Epithelial cell of esophagus (primary cell): ENCODE measurements at regions not wholly inside any gene's neighbourhood (a gene's known extent, or its start where the extent isn't known, plus 50 kb on each side); places are given as distances from the start of the nearest gene placed in this dataset.

Experiments used
- DNase-seq: peaks from one replicate; pipeline ENCODE4 v3.0.0; 2010; ENCODE audit warnings: low read depth
- H3K4me3 ChIP-seq: 2 replicates; pipeline ENCODE4 v1.5.1; 2011; ENCODE audit warnings: mild to moderate bottlenecking, low read length, control low read depth
- TF ChIP-seq, protein P1 (sequence below): IDR thresholded peaks from 2 replicates; pipeline ENCODE4 v1.5.1; 2011; ENCODE audit warnings: low read depth, mild to moderate bottlenecking, low read length, control low read depth, inconsistent platforms; ENCODE audit not compliant: insufficient read depth; ENCODE audit errors: missing control alignments

DNA sequence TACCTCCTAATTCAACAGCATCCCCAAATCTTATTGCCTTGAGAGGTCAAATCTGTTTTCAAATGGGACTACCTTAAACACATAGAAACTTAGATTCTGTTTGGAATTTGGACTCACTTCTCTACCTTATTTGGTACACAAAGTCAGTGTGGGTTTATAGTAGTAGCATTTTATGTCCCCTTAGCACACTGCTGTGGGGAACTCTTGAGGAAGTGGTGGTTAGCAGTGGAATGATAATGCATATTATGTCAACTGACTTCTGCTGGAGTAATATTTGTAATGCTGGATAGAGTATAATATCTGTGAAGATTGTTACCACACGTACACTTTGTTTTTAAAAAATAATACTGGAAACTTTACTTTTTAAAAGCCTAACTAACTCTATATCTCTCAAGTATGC lies 386.3 kb downstream of the NDFIP2 start:
- TF ChIP-seq, protein P1, sequence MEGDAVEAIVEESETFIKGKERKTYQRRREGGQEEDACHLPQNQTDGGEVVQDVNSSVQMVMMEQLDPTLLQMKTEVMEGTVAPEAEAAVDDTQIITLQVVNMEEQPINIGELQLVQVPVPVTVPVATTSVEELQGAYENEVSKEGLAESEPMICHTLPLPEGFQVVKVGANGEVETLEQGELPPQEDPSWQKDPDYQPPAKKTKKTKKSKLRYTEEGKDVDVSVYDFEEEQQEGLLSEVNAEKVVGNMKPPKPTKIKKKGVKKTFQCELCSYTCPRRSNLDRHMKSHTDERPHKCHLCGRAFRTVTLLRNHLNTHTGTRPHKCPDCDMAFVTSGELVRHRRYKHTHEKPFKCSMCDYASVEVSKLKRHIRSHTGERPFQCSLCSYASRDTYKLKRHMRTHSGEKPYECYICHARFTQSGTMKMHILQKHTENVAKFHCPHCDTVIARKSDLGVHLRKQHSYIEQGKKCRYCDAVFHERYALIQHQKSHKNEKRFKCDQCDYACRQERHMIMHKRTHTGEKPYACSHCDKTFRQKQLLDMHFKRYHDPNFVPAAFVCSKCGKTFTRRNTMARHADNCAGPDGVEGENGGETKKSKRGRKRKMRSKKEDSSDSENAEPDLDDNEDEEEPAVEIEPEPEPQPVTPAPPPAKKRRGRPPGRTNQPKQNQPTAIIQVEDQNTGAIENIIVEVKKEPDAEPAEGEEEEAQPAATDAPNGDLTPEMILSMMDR: no peak
- no peak overlapping the region for H3K4me3 ChIP-seq
- DNase-seq: no peak

DNA sequence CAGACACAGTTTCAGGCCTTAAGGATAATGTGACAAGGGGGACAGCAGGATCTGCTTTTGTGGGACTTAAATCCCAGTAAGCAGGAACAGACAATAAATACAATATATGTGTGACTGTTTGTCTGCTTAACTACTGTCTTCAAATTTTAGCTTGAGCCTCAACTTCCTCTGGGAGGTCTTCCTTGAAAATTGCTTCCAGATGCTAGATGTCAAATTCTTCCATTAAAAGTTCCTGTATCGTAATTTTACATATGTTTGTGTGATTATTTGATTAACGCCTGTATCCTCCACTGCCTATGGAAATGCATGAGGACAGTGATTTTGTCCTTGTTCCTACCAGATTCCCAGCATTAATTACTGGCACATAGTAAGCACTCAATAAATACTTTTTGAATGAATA lies 385.5 kb downstream of the NDFIP2 start:
- TF ChIP-seq, protein P1: no peak
- H3K4me3 ChIP-seq: no peak overlapping the region
- DNase-seq: no peak

DNA sequence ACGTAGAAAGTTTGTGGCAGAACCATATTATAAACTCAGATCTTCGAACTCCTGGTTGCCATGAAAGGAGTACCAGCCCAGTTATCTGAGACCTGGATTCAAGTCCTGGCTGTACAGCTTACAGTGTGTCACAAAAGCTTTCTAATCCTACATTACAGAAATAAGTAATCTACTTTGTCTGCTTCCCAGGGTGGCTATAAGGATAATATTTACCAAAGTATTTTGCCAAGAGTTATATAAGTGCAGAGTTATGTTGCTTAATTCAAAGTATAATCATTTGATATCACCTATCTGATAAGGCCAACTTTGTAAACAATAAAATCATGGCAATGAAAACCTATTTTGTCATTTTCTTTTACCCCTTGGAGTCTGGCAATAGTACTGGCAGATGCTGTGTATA lies 381.6 kb downstream of the NDFIP2 start:
- TF ChIP-seq, protein P1: no peak
- DNase-seq: no peak
- H3K4me3 ChIP-seq: no peak overlapping the region

DNA sequence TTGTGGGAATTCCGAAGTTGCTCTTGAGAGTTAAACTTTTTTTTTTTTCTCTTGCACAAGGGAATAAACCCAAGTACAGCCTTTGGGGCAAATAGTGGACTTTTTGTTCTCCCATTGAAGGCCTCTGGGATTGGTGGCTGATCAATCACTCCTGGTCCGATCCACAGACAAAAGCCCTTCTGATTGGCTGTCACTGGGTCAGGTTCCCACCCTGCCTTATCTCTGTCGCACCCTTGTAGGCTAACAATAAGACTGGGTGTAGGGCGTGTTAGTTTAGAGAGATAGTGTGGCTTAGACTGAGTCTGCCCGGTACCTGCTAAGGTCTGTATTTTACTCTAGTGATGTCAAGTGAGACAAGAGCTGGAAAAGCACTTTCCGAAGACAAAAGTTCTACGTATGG lies 380.8 kb downstream of the NDFIP2 start:
- no peak for DNase-seq
- TF ChIP-seq, protein P1: no peak
- no peak overlapping the region for H3K4me3 ChIP-seq

DNA sequence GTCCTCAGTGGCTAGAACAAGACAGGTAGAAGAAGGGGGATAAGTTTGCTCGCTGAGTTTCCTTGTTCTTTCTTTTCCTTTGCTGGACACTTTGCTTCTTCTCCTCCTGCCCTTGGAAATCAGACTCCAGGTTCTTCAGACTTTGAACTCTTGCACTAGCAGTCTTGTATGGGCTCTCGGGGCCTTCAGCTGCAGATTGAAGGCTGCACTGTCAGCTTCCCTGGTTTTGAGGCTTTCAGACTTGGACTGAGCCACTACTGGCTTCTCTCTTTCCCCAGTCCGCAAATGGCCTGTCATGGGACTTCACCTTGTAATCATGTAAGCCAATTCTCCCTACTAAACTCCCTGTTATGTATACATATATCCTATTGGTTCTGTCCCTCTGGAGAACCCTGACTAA lies 379.8 kb downstream of the NDFIP2 start:
- DNase-seq: no peak
- no peak overlapping the region for H3K4me3 ChIP-seq
- TF ChIP-seq, protein P1: no peak

DNA sequence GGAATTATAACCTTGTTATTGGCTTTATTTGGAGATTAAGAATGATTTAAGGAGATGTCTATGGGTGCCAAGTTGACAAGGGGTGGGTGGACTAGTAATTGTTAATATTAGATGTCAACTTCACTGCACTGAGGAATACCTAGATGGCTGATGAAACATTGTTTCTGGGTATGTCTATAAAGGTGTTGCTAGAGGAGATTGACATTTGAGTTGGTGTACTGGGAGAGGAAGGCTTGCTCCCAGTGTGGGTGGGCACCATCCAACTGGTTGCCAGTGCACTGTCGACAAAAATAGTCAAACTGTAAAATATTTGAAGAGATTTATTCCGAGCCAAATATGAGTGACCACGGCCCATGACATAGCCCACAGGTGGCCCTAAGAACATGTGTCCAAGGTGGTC lies 378.8 kb downstream of the NDFIP2 start:
- DNase-seq: no peak
- no peak overlapping the region for H3K4me3 ChIP-seq
- TF ChIP-seq, protein P1: no peak

DNA sequence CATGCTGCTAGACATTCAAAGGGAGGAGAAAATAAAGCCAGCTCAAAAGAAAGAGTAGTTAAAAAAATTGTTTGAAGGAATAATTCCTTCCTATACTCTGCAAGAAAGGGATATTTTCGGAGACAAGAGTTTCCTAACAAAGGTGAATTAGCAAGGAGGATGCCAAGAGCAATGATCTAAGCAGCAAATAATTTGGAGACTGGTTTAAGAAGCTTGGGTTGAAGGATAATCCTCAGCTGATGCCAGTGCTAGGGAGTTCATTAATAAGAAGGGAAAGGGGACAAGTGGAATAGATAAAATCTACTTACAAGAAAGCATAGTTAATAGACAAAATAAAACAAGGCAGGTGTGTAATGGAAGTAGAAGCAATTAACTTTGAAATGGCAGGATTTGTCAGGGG lies 372.3 kb downstream of the NDFIP2 start:
- no peak for DNase-seq
- no peak overlapping the region for H3K4me3 ChIP-seq
- TF ChIP-seq, protein P1: no peak
